A549 (cell line): ENCODE measurements at regions not wholly inside any gene's neighbourhood (a gene's known extent, or its start where the extent isn't known, plus 50 kb on each side); places are given as distances from the start of the nearest gene placed in this dataset.

Source experiments
- BHLHE40 ChIP-seq: IDR thresholded peaks from 2 replicates; pipeline ENCODE4 v1.6.1; 2012; ENCODE audit warnings: low read depth, low read length, inconsistent platforms
- SREBF2 ChIP-seq: fragments of 450-650 bp; IDR thresholded peaks from 2 replicates; pipeline ENCODE4 v1.6.1; 2014; ENCODE audit warnings: mild to moderate bottlenecking, moderate library complexity
- TF ChIP-seq, protein P1 (sequence below): fragments of >200 bp; sonication (Bioruptor Twin); formaldehyde crosslinking; IDR thresholded peaks from 3 replicates; pipeline ENCODE4 v1.5.1; 2016
- TF ChIP-seq, protein P2 (sequence below): IDR thresholded peaks from 2 replicates; pipeline ENCODE4 v1.6.1; 2012; ENCODE audit warnings: low read depth, borderline replicate concordance

DNA sequence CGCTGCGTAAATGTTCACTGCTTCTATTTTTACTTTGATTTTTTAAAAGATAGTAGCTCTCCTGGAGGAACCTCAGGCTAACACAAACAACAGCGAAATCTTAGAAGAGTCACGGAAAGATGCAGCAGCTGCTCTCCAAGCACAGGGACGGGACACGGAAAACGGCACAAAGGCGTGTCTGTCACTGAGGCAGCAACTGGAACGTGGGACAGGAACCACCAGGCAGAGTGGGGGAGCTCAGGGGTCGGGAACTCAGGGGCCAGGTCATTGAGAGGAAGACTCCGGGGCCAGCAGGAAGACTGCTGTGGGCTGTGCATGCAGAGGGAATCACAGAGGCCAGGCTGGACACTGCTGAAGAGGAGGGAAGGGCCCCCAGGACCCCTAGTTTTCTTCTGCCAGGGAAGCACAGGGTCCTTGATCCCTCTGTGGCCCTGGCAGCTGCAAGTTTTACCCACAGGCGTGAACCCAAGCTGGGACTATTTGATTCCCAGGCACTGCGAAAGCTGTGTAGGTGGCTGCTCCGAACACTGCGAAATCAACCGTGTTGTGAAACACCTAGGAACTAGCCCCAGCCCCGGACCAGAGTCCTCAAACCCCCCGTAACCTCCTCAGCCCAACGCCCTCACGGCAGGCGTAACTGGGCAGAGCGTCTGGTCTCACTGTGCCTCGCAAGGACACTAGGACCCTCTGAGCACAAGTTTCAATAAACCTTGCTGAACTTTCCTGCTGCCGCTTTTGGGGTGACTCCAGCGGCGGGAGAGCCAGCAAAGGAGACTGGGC, 263.0 kb downstream of the EIPR1 start:
- no peak for TF ChIP-seq SREBF2
- TF ChIP-seq, protein P1, sequence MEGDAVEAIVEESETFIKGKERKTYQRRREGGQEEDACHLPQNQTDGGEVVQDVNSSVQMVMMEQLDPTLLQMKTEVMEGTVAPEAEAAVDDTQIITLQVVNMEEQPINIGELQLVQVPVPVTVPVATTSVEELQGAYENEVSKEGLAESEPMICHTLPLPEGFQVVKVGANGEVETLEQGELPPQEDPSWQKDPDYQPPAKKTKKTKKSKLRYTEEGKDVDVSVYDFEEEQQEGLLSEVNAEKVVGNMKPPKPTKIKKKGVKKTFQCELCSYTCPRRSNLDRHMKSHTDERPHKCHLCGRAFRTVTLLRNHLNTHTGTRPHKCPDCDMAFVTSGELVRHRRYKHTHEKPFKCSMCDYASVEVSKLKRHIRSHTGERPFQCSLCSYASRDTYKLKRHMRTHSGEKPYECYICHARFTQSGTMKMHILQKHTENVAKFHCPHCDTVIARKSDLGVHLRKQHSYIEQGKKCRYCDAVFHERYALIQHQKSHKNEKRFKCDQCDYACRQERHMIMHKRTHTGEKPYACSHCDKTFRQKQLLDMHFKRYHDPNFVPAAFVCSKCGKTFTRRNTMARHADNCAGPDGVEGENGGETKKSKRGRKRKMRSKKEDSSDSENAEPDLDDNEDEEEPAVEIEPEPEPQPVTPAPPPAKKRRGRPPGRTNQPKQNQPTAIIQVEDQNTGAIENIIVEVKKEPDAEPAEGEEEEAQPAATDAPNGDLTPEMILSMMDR = no peak
- TF ChIP-seq BHLHE40 = no peak
- TF ChIP-seq, protein P2, sequence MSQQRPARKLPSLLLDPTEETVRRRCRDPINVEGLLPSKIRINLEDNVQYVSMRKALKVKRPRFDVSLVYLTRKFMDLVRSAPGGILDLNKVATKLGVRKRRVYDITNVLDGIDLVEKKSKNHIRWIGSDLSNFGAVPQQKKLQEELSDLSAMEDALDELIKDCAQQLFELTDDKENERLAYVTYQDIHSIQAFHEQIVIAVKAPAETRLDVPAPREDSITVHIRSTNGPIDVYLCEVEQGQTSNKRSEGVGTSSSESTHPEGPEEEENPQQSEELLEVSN = no peak
